HG03558 (cell line): ENCODE measurements at regions not wholly inside any gene's neighbourhood (a gene's known extent, or its start where the extent isn't known, plus 50 kb on each side); places are given as distances from the start of the nearest gene placed in this dataset.
"Not testable (repeated sequence)": the region's sequence is repeated elsewhere in the genome, so short reads cannot be mapped to it uniquely, and the experiment has no call there.

ENCODE experiments used
- ATAC-seq: cut with Tn5 transposase; IDR thresholded peaks from one replicate; pipeline ENCODE4 v1.9.1; 2021; ENCODE audit warnings: moderate number of reproducible peaks; ENCODE audit not compliant: unreplicated experiment; ENCODE audit errors: extremely low read depth

DNA sequence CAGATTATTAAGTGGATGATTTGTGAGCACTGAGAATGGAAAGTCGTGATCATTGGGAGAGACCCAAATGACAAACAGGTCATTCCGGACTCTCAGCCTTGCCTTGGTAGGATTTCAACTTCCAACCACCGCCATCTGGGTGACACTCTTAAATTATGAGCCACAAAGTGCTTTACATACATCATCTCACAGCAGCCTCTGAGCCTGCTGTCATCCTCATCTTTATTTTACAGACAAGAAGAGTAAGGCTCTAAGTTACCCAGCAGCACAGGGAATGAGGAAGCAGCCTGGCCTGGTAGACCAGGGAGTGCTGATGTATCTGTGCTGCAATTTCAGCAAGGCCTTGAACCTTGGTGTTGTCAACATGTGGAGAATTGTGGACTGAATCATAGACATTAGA, 105.8 kb upstream of the TRIM2 start:
- ATAC-seq, result no peak

DNA sequence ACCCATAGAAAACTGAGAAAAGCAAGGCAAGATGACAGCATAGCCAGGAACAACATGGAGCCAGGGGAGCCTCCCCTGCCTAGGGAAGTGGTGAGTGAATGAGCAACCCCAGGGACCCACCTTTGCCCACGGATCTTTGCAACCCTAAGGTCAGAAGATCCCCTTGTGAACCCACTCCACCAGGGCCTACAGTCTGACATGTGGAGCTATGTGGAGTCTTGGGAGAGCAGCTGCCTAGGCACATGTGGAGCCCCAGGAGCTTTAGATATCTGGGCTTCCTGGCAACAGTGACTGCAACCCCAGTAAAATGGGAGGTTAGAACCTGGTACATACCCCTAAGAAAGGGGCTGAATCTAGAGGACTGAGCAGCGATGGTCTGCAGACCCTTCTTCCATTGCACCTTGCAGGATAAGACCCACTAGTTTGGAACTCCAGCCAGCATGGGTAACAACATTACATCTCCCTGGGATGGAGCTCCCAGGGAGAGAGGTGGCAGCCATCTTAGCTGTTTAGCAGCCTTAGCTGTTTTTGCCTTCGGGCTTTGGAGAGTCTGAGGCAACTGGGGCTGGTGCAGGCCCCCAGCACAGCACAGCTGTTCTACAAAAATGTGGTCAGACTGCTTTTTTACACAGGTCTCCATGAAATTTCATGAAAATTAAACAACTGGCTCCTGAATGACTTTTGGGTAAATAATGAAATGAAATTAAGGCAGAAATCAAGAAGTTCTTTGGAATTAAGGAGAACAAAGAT, 104.7 kb upstream of the TRIM2 start:
- no peak for ATAC-seq

DNA sequence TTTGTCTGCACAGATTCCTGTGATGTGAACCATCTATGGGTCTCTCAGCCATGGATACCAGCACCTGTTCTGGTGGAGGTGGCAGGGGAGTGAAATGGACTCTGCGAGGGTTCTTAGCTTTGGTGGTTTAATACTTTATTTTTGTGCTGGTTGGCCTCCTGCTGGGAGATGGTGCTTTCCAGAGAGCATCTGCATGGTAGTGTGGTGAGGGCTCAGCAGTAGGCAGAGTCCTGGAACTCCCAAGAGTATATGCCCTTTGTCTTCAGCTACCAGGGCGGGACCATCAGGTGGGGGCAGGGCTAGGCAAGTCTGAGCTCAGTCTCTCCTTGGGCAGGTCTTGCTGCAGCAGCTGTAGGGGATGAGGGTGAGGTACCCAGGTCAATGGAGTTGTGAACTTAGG, 97.5 kb upstream of the TRIM2 start:
- ATAC-seq, result not testable (repeated sequence)

DNA sequence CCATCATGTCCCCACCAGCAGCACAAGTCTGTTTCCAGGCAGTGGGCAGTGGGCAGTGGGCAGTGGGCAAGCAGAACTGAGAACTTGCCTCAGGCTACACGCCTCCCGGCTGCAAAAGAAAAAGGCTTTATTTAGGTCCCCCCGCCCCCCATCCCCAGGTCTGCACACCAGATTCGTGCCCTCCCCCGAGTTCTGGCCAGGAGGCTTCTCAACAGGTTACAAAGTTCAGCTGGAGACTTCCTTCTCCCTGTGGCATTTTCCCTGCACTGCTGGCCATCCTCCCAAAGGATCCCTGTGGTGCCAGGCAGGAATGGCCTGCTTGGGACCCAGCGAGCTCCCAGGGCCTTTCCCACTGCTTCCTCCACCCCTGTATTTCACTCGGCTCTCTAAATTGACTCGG, 97.0 kb upstream of the TRIM2 start:
- no peak for ATAC-seq

DNA sequence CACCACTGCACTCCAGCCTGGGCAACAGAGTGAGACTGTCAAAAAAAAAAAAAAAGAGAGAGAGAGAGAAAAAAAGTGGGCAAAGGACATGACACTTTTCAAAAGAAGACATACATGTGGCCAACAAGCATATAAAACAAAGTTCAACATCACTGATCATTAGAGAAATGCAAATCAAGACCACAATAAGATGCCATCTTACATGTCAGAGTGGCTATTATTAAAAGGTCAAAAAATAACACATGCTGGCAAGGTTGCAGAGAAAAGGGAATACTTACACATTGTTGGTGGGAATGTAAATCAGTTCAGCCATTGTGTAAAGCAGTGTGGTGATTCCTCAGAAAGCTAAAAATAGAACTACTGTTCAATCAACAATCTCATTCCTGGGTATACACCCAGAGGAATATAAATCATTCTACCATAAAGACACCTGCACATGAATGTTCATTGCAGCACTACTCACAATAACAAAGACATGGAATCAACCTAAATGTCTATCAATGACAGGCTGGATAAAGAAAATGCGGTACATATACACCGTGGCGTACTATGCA, 94.9 kb upstream of the TRIM2 start:
- no peak for ATAC-seq

DNA sequence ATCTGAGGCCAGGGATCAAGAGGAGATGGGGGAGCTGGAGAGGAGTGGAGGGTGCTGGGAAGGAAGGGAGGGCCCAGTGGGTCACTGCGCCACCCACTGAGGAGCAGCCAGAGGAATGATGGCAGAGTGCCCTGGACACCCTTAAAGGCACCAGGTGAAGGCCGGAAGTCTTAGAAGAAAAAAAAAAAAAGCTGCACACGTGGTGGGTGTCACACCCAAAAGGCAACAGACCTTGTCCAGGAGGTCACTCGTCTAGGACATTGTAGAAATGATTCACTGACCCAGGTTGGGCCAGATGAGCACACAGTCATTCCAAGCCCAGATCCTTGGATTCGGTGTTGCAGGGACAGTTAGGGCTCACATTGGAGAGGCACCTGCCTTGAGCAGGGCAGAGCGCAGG, 93.5 kb upstream of the TRIM2 start:
- ATAC-seq, result no peak

DNA sequence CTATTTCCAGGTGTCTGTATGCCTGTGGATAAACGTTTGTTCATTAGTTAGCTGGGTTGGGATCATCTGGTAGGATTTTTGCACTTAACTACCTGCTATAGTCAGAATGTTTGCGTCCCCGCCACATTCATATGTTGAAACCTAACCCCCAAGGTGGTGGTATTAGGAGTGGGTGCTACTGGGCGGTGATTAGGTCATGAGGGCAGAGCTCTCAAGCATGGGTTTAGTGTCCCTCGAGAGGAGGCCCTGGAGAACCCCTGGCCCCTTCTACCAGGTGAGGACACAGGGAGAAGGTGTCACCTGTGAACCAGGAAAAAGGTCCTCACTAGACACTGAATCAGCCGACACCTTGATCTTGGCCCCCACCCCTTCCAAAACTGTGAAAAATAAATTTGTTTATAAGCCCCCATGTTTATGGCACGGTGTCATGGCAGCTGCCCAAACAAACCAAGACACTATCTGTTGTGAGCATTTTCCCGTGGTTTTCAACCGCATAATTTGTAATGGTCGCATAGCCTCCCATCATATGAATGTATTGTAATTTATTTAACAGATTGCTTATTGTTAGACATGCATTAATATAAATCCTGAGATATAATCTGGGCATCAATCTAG, 92.7 kb upstream of the TRIM2 start:
- ATAC-seq, result no peak

DNA sequence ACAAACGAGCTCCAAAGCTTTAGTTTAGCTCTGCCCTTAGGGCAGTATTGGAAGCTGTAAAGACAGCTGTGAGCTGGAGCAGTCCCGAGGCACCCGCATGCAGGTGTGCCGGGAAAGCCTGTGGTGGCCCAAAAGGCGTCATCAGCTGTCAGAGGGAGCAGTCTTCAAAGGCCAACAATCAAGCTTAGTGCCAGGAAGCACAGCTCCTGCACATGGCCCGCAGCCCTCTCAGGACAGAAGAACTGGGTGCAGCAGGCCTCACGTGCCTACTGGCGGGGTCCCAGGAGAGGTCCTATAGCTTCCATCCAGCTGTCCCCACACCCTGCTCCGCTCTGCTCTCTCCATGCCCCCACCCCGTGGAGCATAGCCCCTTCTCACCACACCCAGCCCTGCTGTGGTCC, 92.2 kb upstream of the TRIM2 start:
- ATAC-seq, result no peak

DNA sequence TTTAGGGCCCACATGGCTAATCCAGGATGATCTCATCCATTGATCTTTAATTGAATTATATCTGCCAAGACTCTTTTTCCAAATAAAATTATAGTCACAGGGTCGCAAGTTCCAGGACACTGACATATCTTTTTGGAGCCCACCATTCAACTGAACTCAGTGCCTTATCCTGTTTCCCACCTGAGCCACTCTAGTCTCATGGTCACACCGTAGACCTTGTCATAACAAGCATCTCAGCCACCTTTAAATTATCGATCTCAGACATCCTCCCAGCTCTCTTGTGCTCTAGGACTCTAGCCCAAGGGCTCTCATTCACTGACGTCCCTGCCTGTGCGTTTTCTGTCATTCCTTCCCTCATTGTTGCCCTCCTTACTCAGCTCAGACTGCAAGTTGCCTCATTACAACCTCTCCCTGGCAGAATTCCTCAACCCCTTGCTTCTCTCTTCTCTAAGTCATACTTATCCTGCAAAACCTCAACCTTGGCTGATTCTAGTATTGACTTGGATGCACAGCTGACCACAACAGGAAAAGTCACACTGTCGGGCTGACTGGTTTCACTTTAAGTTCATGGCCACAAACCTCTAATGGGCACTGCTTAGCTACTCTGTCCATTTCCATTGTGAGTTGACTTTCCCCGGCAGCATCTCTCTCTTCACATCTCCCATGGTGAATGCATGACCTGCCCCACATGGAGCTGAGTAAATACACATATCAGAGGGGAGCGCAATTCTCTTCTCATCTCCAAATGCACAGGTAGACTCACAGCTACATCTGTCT, 91.0 kb upstream of the TRIM2 start:
- ATAC-seq, result no peak

DNA sequence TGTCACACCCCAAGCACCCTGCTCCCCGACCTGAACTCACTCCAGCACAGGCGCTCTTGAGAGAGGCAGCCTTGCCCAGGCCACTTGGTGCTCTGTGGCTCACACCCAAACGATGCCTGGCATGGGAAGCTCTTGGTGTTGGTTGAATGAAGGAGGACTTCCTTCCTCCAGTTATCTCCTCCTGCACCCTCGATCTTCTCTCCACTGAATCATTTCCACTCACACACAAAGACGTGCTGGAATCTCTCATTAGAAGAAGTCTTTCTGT, 90.5 kb upstream of the TRIM2 start:
- no peak for ATAC-seq

DNA sequence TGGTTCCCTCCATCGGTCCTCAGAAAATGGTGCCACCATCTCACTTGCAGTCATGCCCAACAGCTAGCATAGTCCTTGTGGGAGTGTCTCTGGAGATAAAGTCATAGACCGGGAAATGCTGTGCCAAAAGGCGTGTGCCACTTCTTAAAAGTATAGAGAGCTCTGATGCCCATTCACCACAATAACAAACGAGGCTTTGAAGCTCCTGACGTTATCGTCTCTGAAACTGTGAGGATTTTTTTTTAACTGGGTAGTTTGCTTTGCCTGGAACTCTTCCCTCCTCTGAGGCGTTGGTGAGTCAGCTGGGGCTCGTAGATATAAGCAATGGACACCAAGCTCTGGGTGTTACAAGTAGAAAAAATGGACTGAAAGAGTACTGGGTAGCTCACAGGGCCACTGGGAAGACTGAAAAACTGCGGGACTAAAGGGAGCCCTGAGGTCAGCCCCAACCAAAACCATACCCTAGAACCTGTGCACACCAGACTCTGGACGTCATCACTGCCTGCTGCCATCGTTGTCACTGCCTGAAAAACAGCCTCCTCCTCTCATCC, 89.4 kb upstream of the TRIM2 start:
- ATAC-seq, result no peak

DNA sequence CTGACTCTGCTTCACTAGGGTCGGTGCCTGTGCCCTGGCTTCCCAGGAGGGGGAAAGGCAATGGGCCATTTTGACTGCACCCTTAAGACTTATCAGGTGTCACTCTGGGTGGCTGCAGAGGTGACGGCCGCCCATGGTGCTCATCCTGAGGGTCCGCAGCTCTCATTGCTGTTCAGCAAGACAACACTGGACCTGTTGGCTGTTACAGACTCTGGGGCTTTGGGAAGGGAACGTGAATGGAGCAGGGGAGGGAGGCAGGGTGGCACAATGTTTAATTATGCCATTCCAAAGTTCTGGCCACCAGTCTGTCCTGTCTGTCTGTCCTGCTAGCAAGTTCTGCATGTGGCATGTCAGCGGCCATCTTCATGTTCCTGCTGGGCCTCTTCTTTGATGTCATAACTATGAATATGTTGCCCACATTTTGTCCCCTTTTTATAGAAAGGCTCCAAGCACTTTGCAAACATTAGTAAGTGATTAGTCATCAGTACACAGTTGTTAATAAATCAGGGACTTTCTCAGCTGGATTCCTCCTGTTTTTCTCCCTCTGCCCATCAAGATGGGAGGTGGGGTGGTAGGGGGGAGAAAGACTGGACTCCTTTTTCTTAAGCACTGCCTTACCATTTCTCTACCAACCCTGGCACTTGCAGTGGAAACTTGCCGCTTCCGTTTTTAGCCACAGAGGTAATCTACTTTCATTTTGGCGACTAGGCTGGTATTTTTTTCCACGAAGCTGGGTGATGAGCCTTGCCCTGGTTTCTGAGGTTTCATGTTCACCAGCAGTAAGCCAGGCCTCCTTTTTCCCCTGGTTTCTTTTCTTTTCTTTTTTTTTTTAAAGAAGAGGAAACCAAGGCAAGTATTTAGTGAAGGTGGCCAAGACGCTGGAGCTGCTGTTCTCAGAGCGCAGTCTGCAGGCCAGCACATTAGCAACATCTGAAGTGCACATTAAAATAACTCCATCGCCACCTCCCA, 88.6 kb upstream of the TRIM2 start:
- ATAC-seq, result peak; percentile 75

DNA sequence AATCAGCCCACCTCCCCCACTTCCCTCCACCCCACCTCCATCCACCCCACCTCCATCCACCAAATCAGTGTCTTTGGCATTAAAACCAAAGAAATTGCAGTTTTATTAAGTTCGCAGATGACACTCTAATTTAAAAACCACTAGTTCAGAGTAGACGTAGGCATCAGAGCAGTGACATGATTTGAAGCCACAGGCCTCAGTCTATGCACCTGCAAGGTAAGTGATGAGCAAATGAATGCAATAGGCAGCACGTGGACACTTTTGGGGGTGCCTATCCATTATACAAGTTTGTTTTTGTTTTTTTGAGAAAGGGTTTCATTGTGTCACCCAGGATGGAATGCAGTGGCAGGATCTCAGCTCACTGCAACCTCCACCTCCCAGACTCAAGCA, 88.0 kb upstream of the TRIM2 start:
- no peak for ATAC-seq

DNA sequence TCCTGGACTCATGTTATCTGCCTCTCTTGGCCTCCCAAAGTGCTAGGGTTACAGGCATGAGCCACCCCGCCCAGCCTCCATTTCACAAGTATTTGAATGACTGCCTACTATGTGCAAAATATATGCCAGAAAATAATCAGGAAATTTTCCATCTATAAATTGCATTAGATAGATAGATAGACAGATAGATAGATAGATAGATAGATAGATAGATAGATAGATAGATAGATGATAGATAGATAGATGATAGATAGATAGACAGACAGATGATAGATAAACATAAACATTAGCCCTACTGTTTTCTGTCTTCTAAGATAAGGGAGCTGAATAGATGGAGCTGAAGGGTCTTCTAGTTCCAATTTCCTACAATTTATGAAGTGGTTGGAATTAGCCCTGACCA, 87.4 kb upstream of the TRIM2 start:
- no peak for ATAC-seq

DNA sequence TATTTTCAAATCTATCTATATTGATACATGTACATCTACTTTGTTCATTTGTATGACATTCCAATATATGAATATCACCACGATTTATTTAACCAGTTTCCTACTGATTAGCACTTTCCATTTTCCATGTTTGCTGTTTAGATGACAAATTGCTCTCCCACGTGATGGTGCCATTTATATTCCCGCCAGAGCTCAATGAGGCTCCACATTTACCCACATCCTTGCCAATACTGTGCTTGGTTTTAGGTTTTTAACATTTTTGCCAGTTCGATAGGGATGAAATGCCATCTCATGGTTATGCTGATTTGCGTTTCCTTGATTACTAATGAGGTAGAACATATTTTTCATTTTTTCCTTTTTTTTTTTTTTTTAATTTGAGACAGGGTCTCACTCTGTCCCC, 86.7 kb upstream of the TRIM2 start:
- no peak for ATAC-seq

DNA sequence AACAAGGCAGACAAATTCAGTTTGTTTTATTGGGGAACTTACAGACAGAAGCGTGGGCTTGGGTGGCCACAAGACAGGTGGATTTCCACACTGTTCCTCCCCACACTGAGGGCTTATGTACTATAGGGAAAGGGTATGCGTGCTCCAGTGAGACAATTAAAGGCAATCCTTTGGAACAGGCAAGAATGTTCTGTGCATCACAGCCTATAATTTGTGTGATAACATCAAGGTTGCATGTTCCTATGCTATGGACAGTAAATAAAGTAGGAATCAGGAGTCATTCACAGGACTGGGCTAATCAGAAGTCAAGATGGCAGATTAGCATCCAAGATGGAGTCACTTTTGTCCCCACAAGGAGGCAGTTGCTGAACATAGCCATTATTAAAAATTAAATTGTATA, 84.6 kb upstream of the TRIM2 start:
- ATAC-seq, result no peak

DNA sequence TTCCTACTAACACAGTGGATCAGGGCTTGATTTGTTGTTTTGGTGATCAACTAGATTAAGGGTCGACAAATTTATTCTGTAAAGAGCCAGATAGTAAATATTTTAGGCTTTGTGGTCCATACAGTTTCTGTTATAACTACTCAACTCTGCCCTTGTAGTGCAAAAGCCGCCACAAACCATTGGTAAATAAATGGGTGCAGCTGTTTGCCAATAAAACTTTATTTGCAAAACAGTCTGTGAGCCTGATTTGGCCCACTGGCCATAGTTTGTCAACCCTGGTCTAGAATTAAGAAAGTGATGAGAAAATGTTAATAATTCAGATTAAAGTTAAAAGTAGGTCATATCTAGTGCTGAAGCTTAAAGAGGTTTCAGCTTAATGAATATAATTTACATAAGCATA, 84.0 kb upstream of the TRIM2 start:
- ATAC-seq, result no peak

DNA sequence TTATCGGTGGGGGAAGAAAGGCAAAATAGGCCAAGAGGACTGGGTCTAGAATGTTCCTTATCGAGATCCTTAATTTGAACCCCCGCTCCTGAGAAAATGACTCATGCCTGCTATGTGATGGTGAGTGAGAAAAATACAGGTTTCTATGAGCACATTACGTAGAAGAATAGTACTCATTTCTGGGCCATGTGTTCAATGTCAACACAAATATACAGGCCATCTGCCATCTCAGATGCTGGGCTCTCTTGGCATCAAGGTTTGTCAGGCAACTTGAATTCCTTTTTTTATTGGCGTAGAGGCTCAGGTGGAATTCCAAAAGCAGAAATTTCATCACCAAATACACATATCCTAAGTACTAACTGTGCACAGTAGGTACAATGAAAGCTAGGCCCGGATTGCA, 81.4 kb upstream of the TRIM2 start:
- ATAC-seq, result no peak

DNA sequence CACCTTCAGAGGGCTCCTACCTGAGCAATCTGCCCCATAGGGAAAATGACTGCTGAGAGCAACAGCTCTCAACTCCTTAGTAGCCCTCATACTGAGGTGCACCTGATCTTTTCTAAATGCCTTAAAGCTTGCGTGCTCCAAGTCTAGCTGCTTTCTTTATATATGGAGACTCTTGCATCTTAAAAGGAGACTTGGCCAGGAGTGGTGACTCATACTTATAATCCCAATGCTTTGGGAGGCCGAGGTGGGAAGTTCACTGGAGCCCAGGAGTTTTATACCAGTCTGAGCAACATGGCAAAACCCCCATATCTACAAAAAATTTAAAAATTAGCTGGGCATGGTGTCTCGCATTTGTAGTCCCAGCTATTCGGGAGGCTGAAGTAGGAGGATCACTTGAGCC, 78.1 kb upstream of the TRIM2 start:
- ATAC-seq, result no peak
